Neural cell (in vitro differentiated cells): ENCODE measurements at regions not wholly inside any gene's neighbourhood (a gene's known extent, or its start where the extent isn't known, plus 50 kb on each side); places are given as distances from the start of the nearest gene placed in this dataset.
"Not testable (repeated sequence)": the region's sequence is repeated elsewhere in the genome, so short reads cannot be mapped to it uniquely, and the experiment has no call there.

ENCODE experiments used
- CTCF ChIP-seq: fragments of 450-650 bp; IDR thresholded peaks from 2 replicates; pipeline ENCODE4 v1.5.1; 2014; ENCODE audit warnings: antibody characterized with exemption, mild to moderate bottlenecking, moderate library complexity; ENCODE audit not compliant: poor library complexity, severe bottlenecking
- EP300 ChIP-seq: fragments of 450-650 bp; conservative IDR thresholded peaks from 2 replicates; pipeline ENCODE4 v1.6.1; 2014; ENCODE audit warnings: antibody characterized with exemption, mild to moderate bottlenecking, moderate library complexity; ENCODE audit not compliant: poor library complexity, severe bottlenecking
- EZH2 ChIP-seq: fragments of 200-600, 300-800 bp; shearing (Covaris generic), sonication (generic); IDR thresholded peaks from 2 replicates; pipeline ENCODE4 v1.6.1; 2014; ENCODE audit warnings: antibody characterized with exemption, low read length, borderline replicate concordance, mild to moderate bottlenecking; ENCODE audit not compliant: insufficient read depth, poor library complexity, severe bottlenecking
- POLR2AphosphoS5 ChIP-seq: IDR thresholded peaks from 2 replicates; pipeline ENCODE4 v1.6.1; 2012
- RAD21 ChIP-seq: fragments of 450-650 bp; conservative IDR thresholded peaks from 2 replicates; pipeline ENCODE4 v1.6.1; 2014; ENCODE audit warnings: antibody characterized with exemption, mild to moderate bottlenecking, moderate library complexity
- REST ChIP-seq: IDR thresholded peaks from 2 replicates; pipeline ENCODE4 v1.6.1; 2012; ENCODE audit warnings: borderline replicate concordance
- SMC3 ChIP-seq: fragments of 450-650 bp; conservative IDR thresholded peaks from 2 replicates; pipeline ENCODE4 v1.6.1; 2014; ENCODE audit warnings: antibody characterized with exemption, mild to moderate bottlenecking, moderate library complexity; ENCODE audit not compliant: poor library complexity

- TF ChIP-seq POLR2AphosphoS5, CTCF, RAD21, EZH2, SMC3, EP300, REST: not testable (repeated sequence)
These were observed 96.6 kb upstream of the ZNG1F start for GRCh38 chr9:41285744-41286143.
